HG03575 (cell line): ENCODE measurements at regions not wholly inside any gene's neighbourhood (a gene's known extent, or its start where the extent isn't known, plus 50 kb on each side); places are given as distances from the start of the nearest gene placed in this dataset.

Experiments used
- ATAC-seq: cut with Tn5 transposase; IDR thresholded peaks from one replicate; pipeline ENCODE4 v1.9.1; 2021; ENCODE audit not compliant: unreplicated experiment, insufficient number of reproducible peaks, low FRiP score; ENCODE audit errors: extremely low read depth

GRCh38 chr1:228821252-228821651 lies 86.0 kb downstream of the RHOU start:
- ATAC-seq, result no peak

GRCh38 chr1:228823200-228823599 lies 87.9 kb downstream of the RHOU start:
- no peak for ATAC-seq

GRCh38 chr1:228824366-228824765 lies 89.1 kb downstream of the RHOU start:
- no peak for ATAC-seq

- no peak for ATAC-seq
Observed at GRCh38 chr1:228825041-228825440, 89.8 kb downstream of the RHOU start.

GRCh38 chr1:228825840-228826484 lies 90.7 kb downstream of the RHOU start:
- no peak for ATAC-seq

GRCh38 chr1:228827019-228827418 lies 91.7 kb downstream of the RHOU start:
- ATAC-seq, result no peak

GRCh38 chr1:228828151-228828550 lies 92.9 kb downstream of the RHOU start:
- no peak for ATAC-seq

- ATAC-seq, result no peak
Observed at GRCh38 chr1:228830185-228830953, 95.1 kb downstream of the RHOU start.

GRCh38 chr1:228830954-228831481 lies 95.7 kb downstream of the RHOU start:
- ATAC-seq, result peak; percentile 59

- no peak for ATAC-seq
Observed at GRCh38 chr1:228833911-228834688, 98.8 kb downstream of the RHOU start.

- no peak for ATAC-seq
Observed at GRCh38 chr1:228835456-228835855, 100.2 kb downstream of the RHOU start.

GRCh38 chr1:228835911-228836310 lies 100.6 kb downstream of the RHOU start:
- ATAC-seq, result no peak

- no peak for ATAC-seq
Observed at GRCh38 chr1:228836427-228836826, 101.1 kb downstream of the RHOU start.

GRCh38 chr1:228837032-228837431 lies 101.8 kb downstream of the RHOU start:
- no peak for ATAC-seq

- no peak for ATAC-seq
Observed at GRCh38 chr1:228837817-228838716, 102.8 kb downstream of the RHOU start.

- ATAC-seq, result no peak
Observed at GRCh38 chr1:228838717-228839500, 103.6 kb downstream of the RHOU start.

GRCh38 chr1:228839656-228840055 lies 104.4 kb downstream of the RHOU start:
- no peak for ATAC-seq

GRCh38 chr1:228841632-228842031 lies 106.4 kb downstream of the RHOU start:
- ATAC-seq, result no peak
